WTC11 (cell line): ENCODE measurements at regions not wholly inside any gene's neighbourhood (a gene's known extent, or its start where the extent isn't known, plus 50 kb on each side); places are given as distances from the start of the nearest gene placed in this dataset.

Experiments used
- CTCF ChIP-seq: fragments of 200-600 bp; IDR thresholded peaks from 2 replicates; pipeline ENCODE4 v1.8.0; 2022; ENCODE audit warnings: antibody characterized with exemption
- ETV6 ChIP-seq: sonication (generic); formaldehyde crosslinking; IDR thresholded peaks from 2 replicates; pipeline ENCODE4 v1.8.1; 2022; ENCODE audit warnings: mild to moderate bottlenecking, missing genetic modification reagents
- FOXP1 ChIP-seq: sonication (generic); formaldehyde crosslinking; IDR thresholded peaks from 2 replicates; pipeline ENCODE4 v1.8.0; 2022; ENCODE audit warnings: missing genetic modification reagents, mild to moderate bottlenecking, moderate library complexity, borderline replicate concordance
- GABPB1 ChIP-seq: sonication (generic); formaldehyde crosslinking; IDR thresholded peaks from 2 replicates; pipeline ENCODE4 v1.8.1; 2023; ENCODE audit warnings: mild to moderate bottlenecking, missing genetic modification reagents
- IRF1 ChIP-seq: sonication (generic); formaldehyde crosslinking; IDR thresholded peaks from 2 replicates; pipeline ENCODE4 v1.8.0; 2023; ENCODE audit warnings: missing genetic modification reagents
- NFATC4 ChIP-seq: fragments of 250-450 bp; sonication (Bioruptor Pico); IDR thresholded peaks from 2 replicates; pipeline ENCODE4 v1.9.0; 2021; ENCODE audit warnings: mild to moderate bottlenecking
- NR1H2 ChIP-seq: sonication (generic); formaldehyde crosslinking; IDR thresholded peaks from 2 replicates; pipeline ENCODE4 v1.9.0; 2021; ENCODE audit warnings: mild to moderate bottlenecking, moderate library complexity, missing genetic modification reagents
- NR2C2 ChIP-seq: sonication (generic); formaldehyde crosslinking; IDR thresholded peaks from 2 replicates; pipeline ENCODE4 v1.8.0; 2022; ENCODE audit warnings: mild to moderate bottlenecking, missing genetic modification reagents
- NR3C1 ChIP-seq: sonication (generic); formaldehyde crosslinking; conservative IDR thresholded peaks from 2 replicates; pipeline ENCODE4 v1.8.1; 2023; ENCODE audit warnings: low read depth, mild to moderate bottlenecking, missing genetic modification reagents
- RELA ChIP-seq: sonication (generic); formaldehyde crosslinking; IDR thresholded peaks from 2 replicates; pipeline ENCODE4 v1.8.1; 2022; ENCODE audit warnings: missing genetic modification reagents, mild to moderate bottlenecking, borderline replicate concordance
- SMAD4 ChIP-seq: sonication (generic); formaldehyde crosslinking; IDR thresholded peaks from 2 replicates; pipeline ENCODE4 v1.8.0; 2022; ENCODE audit warnings: mild to moderate bottlenecking, missing genetic modification reagents
- SP1 ChIP-seq: sonication (generic); formaldehyde crosslinking; conservative IDR thresholded peaks from 2 replicates; pipeline ENCODE4 v1.8.1; 2022; ENCODE audit warnings: missing genetic modification reagents
- TEAD4 ChIP-seq: sonication (generic); formaldehyde crosslinking; IDR thresholded peaks from 2 replicates; pipeline ENCODE4 v1.8.0; 2022; ENCODE audit warnings: mild to moderate bottlenecking, missing genetic modification reagents

DNA sequence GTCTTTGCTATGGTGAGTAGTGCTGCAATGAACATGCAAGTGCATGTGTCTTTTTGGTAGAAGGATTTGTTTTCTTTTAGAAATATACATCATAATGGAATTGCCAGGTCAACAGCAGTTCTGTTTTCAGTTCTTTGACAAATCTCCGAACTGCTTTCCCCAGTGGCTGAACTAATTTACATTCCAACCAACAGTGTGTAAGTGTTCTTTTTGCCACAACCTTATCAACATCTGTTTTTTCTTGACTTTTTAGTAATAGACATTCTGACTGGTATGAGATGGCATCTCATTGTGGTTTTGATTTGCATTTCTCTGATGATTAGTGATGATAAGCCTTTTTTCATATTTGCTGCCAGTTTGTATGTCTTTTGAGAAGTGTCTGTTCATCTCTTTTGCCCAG is 406.3 kb downstream of the DTHD1 start:
- no peak for TF ChIP-seq ETV6 (CRISPR knock-in tag)
- TF ChIP-seq NFATC4 (CRISPR knock-in tag) = no peak
- TF ChIP-seq CTCF = no peak
- no peak for TF ChIP-seq TEAD4
- no peak for TF ChIP-seq RELA (CRISPR knock-in tag)
- no peak for TF ChIP-seq FOXP1 (CRISPR knock-in tag)
- no peak for TF ChIP-seq NR3C1 (CRISPR knock-in tag)
- TF ChIP-seq NR2C2 (CRISPR knock-in tag) = no peak
- no peak for TF ChIP-seq SP1 (CRISPR knock-in tag)
- TF ChIP-seq GABPB1 (CRISPR knock-in tag) = no peak
- TF ChIP-seq NR1H2 = no peak
- no peak for TF ChIP-seq IRF1
- no peak for TF ChIP-seq SMAD4
